SK-N-MC (cell line): ENCODE measurements at regions not wholly inside any gene's neighbourhood (a gene's known extent, or its start where the extent isn't known, plus 50 kb on each side); places are given as distances from the start of the nearest gene placed in this dataset.
"Not testable (repeated sequence)": the region's sequence is repeated elsewhere in the genome, so short reads cannot be mapped to it uniquely, and the experiment has no call there.

Source experiments
- DNase-seq: peaks from one replicate; pipeline ENCODE4 v3.0.0-alpha.2; 2011; ENCODE audit warnings: low read depth, low spot score
- H3K27ac ChIP-seq: fragments of 200-600 bp; sonication (generic); 2 replicates; pipeline ENCODE4 v1.5.1; 2016; ENCODE audit warnings: mixed run types
- H3K36me3 ChIP-seq: fragments of 200-600 bp; sonication (generic); 2 replicates; pipeline ENCODE4 v1.6.1; 2017; ENCODE audit warnings: antibody characterized with exemption, low read length, mixed read lengths; ENCODE audit not compliant: insufficient read depth
- H3K4me3 ChIP-seq: fragments of 200-600 bp; sonication (generic); 2 replicates; pipeline ENCODE4 v1.5.1; 2016
- H3K9ac ChIP-seq: fragments of 200-600 bp; sonication (generic); 2 replicates; pipeline ENCODE4 v1.8.0; 2017; ENCODE audit warnings: mixed run types, mixed read lengths; ENCODE audit not compliant: insufficient read length
- H3K9me3 ChIP-seq: fragments of 200-600 bp; sonication (generic); 2 replicates; pipeline ENCODE4 v1.6.1; 2017; ENCODE audit warnings: low read depth, mild to moderate bottlenecking, antibody characterized with exemption, low read length, moderate library complexity, mixed read lengths
- EZH2 ChIP-seq: fragments of 200-600 bp; sonication (generic); IDR thresholded peaks from one replicate; pipeline ENCODE4 v1.6.1; 2017; ENCODE audit warnings: antibody characterized with exemption
- FOXP2 ChIP-seq: optimal IDR thresholded peaks from 2 replicates; pipeline ENCODE3; 2011; ENCODE audit warnings: mild to moderate bottlenecking, moderate library complexity; ENCODE audit not compliant: insufficient read depth; ENCODE audit errors: extremely low read length, control extremely low read depth
- POLR2AphosphoS5 ChIP-seq: IDR thresholded peaks from 2 replicates; pipeline ENCODE4 v1.6.1; 2012; ENCODE audit warnings: mild to moderate bottlenecking, low read depth, low read length, borderline replicate concordance

- no peak overlapping the region for H3K27ac ChIP-seq
- H3K9me3 ChIP-seq = no peaks in the 10 kb centered on the region
- no peak for TF ChIP-seq FOXP2
- TF ChIP-seq POLR2AphosphoS5 = no peak
- no peak for TF ChIP-seq EZH2
- H3K9ac ChIP-seq = no peak overlapping the region
- no peak for DNase-seq
- H3K4me3 ChIP-seq = no peak overlapping the region
- no peaks in the 10 kb centered on the region for H3K36me3 ChIP-seq
These were observed 138.1 kb downstream of the LMNTD1 start for GRCh38 chr12:25415004-25415403.

GRCh38 chr12:25412735-25413134, 140.3 kb downstream of the LMNTD1 start:
- Histone ChIP-seq H3K4me3 (no peak overlapping the region), H3K27ac (no peak overlapping the region), H3K9ac (no peak overlapping the region), H3K9me3 (no peaks in the 10 kb centered on the region), H3K36me3 (no peaks in the 10 kb centered on the region)
- no peak for DNase-seq
- TF ChIP-seq FOXP2 = no peak
- no peak for TF ChIP-seq EZH2
- no peak for TF ChIP-seq POLR2AphosphoS5

GRCh38 chr12:25404955-25405354, 148.1 kb downstream of the LMNTD1 start:
- H3K9me3 ChIP-seq = no peaks in the 10 kb centered on the region
- no peak for DNase-seq
- H3K9ac ChIP-seq = no peak overlapping the region
- H3K36me3 ChIP-seq = no peaks in the 10 kb centered on the region
- TF ChIP-seq EZH2 (no peak), POLR2AphosphoS5 (no peak), FOXP2 (no peak)
- H3K27ac ChIP-seq = no peak overlapping the region
- no peak overlapping the region for H3K4me3 ChIP-seq

- Histone ChIP-seq H3K9ac (no peak overlapping the region), H3K4me3 (no peak overlapping the region), H3K9me3 (no peaks in the 10 kb centered on the region), H3K27ac (no peak overlapping the region), H3K36me3 (no peaks in the 10 kb centered on the region)
- no peak for DNase-seq
- TF ChIP-seq POLR2AphosphoS5 (no peak), EZH2 (no peak), FOXP2 (no peak)
These were observed 151.0 kb upstream of the KRAS start for GRCh38 chr12:25401547-25402345.

- no peak overlapping the region for H3K9ac ChIP-seq
- no peak overlapping the region for H3K27ac ChIP-seq
- H3K9me3 ChIP-seq = no peaks in the 10 kb centered on the region
- H3K4me3 ChIP-seq = no peak overlapping the region
- H3K36me3 ChIP-seq = no peaks in the 10 kb centered on the region
- no peak for DNase-seq
- TF ChIP-seq EZH2 = no peak
- TF ChIP-seq FOXP2 = no peak
- TF ChIP-seq POLR2AphosphoS5 = no peak
These were observed 146.3 kb upstream of the KRAS start for GRCh38 chr12:25397001-25397400.

DNA sequence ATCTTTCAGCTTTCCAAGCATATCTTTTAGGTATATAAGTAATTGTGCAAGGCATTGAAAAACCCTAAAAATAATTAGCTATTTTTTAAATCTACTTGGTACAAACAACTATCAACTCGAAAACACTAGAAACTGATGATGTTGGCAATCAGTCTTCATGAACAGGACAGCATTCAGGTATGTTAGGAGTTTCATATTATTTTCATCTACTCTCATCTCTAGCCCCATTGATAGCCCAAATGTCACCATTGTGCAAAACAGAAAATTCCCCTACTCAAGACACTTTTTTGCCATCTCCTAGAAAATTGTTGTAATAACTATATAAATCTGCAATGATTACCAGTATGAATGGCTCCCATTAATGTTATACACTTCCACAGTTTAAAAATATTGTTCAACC, 144.5 kb upstream of the KRAS start:
- Histone ChIP-seq H3K36me3 (no peaks in the 10 kb centered on the region), H3K4me3 (no peak overlapping the region), H3K9me3 (no peaks in the 10 kb centered on the region), H3K27ac (no peak overlapping the region), H3K9ac (no peak overlapping the region)
- DNase-seq = no peak
- no peak for TF ChIP-seq FOXP2
- no peak for TF ChIP-seq EZH2
- no peak for TF ChIP-seq POLR2AphosphoS5

DNA sequence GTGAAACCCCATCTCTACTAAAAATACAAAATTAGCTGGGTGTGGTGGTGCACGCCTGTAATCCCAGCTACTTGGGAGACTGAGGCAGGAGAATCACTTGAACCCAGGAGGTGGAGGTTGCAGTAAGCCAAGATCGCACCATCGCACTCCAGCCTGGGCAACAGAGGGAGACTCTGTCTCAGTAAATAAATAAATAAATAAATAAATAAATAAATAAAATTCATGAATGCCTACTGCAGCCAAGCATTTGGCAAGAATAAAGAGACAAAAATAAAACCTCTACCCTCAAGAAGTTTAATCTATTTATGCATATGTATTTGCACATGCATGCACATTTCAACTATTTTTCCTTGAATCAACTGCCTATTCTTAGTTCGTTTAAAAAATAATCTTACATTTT, 144.0 kb upstream of the KRAS start:
- H3K4me3 ChIP-seq, H3K27ac ChIP-seq, H3K9me3 ChIP-seq, DNase-seq, H3K36me3 ChIP-seq, H3K9ac ChIP-seq: not testable (repeated sequence)

- TF ChIP-seq EZH2 (no peak), FOXP2 (no peak), POLR2AphosphoS5 (no peak)
- no peak for DNase-seq
- Histone ChIP-seq H3K27ac (no peak overlapping the region), H3K9me3 (no peaks in the 10 kb centered on the region), H3K9ac (no peak overlapping the region), H3K36me3 (no peaks in the 10 kb centered on the region), H3K4me3 (no peak overlapping the region)
These were observed 143.3 kb upstream of the KRAS start for GRCh38 chr12:25394025-25394424.

- H3K36me3 ChIP-seq, DNase-seq, H3K9ac ChIP-seq, H3K27ac ChIP-seq, H3K9me3 ChIP-seq, H3K4me3 ChIP-seq: not testable (repeated sequence)
These were observed 140.6 kb upstream of the KRAS start for GRCh38 chr12:25391346-25391745.
